HEK293 (cell line): ENCODE measurements at regions not wholly inside any gene's neighbourhood (a gene's known extent, or its start where the extent isn't known, plus 50 kb on each side); places are given as distances from the start of the nearest gene placed in this dataset.

Source experiments
- CTCF ChIA-PET: fragments of 350-600 bp; formaldehyde crosslinking; extraction: SDS; loops from one replicate; lab custom pipeline; 2021; ENCODE audit warnings: antibody characterized with exemption; lab: Yijun Ruan, JAX
- POLR2A ChIA-PET: fragments of 300-600 bp; formaldehyde crosslinking; extraction: SDS; loops from one replicate; lab custom pipeline; 2020; ENCODE audit warnings: antibody characterized with exemption, inconsistent platforms; lab: Yijun Ruan, JAX
- H3K27ac ChIP-seq: fragments of 200-500 bp; sonication (Bioruptor generic); 2 replicates; pipeline ENCODE4 v1.5.1; 2014; ENCODE audit warnings: low read depth, low read length, control low read depth, inconsistent platforms; ENCODE audit errors: extremely low read depth
- H3K36me3 ChIP-seq, 2 experiments: fragments of 200-500 bp in 1 of 2; sonication (Bioruptor generic) in 1 of 2; 1 replicate in 1 of 2; 2 replicates in 1 of 2; pipeline ENCODE4 v1.5.1; 2014 to 2017; ENCODE audit warnings: inconsistent platforms in 2 of 2, low read length in 2 of 2; ENCODE audit not compliant: control insufficient read depth in 2 of 2, insufficient read depth in 1 of 2
- H3K4me1 ChIP-seq: fragments of 200-500 bp; sonication (Bioruptor generic); 2 replicates; pipeline ENCODE4 v1.5.1; 2014; ENCODE audit warnings: mild to moderate bottlenecking, low read length, inconsistent platforms; ENCODE audit not compliant: control insufficient read depth, insufficient read depth
- H3K4me3 ChIP-seq: 2 replicates; pipeline ENCODE4 v1.5.1; 2011; ENCODE audit warnings: low read depth, mild to moderate bottlenecking, control low read depth, low read length, moderate library complexity
- H3K9me3 ChIP-seq: fragments of 200-500 bp; sonication (Bioruptor generic); 2 replicates; pipeline ENCODE4 v1.5.1; 2014; ENCODE audit warnings: low read depth, low read length, inconsistent platforms; ENCODE audit not compliant: control insufficient read depth, insufficient read depth
- KLF7 ChIP-seq: fragments of 450-650 bp; formaldehyde crosslinking; IDR thresholded peaks from 2 replicates; pipeline ENCODE4 v1.5.1; 2016; ENCODE audit warnings: missing biosample characterization, missing genetic modification characterization, borderline replicate concordance
- MYNN ChIP-seq: fragments of 450-650 bp; formaldehyde crosslinking; IDR thresholded peaks from 2 replicates; pipeline ENCODE4 v1.5.1; 2016; ENCODE audit warnings: missing biosample characterization, missing genetic modification characterization, borderline replicate concordance
- OSR2 ChIP-seq: fragments of 450-650 bp; formaldehyde crosslinking; IDR thresholded peaks from 2 replicates; pipeline ENCODE4 v1.5.1; 2016; ENCODE audit warnings: missing biosample characterization, missing genetic modification characterization
- PATZ1 ChIP-seq: fragments of 450-650 bp; formaldehyde crosslinking; IDR thresholded peaks from 2 replicates; pipeline ENCODE4 v1.5.1; 2016; ENCODE audit warnings: missing biosample characterization, missing genetic modification characterization
- PRDM6 ChIP-seq: fragments of 450-650 bp; formaldehyde crosslinking; IDR thresholded peaks from 2 replicates; pipeline ENCODE4 v1.5.1; 2017; ENCODE audit warnings: missing biosample characterization, missing genetic modification characterization
- SETDB1 ChIP-seq: IDR thresholded peaks from one replicate; pipeline ENCODE4 v1.6.1; 2017; ENCODE audit warnings: mild to moderate bottlenecking, low read length, moderate library complexity, mixed read lengths; ENCODE audit not compliant: insufficient read length
- TRIM28 ChIP-seq: IDR thresholded peaks from 2 replicates; pipeline ENCODE4 v1.6.1; 2011; ENCODE audit warnings: low read length, control low read depth, borderline replicate concordance
- YY2 ChIP-seq: fragments of 450-650 bp; formaldehyde crosslinking; IDR thresholded peaks from 2 replicates; pipeline ENCODE4 v1.5.1; 2016; ENCODE audit warnings: missing biosample characterization, missing genetic modification characterization
- ZBTB20 ChIP-seq: fragments of 450-650 bp; formaldehyde crosslinking; IDR thresholded peaks from 2 replicates; pipeline ENCODE4 v1.5.1; 2016; ENCODE audit warnings: missing biosample characterization, missing genetic modification characterization
- ZBTB7A ChIP-seq: fragments of 450-650 bp; formaldehyde crosslinking; IDR thresholded peaks from 2 replicates; pipeline ENCODE4 v1.5.1; 2016; ENCODE audit warnings: low read depth, missing biosample characterization, missing genetic modification characterization
- ZFP3 ChIP-seq: fragments of 450-650 bp; formaldehyde crosslinking; IDR thresholded peaks from 2 replicates; pipeline ENCODE4 v1.5.1; 2016; ENCODE audit warnings: low read depth, missing biosample characterization, missing genetic modification characterization
- ZNF133 ChIP-seq: fragments of 450-650 bp; formaldehyde crosslinking; IDR thresholded peaks from 2 replicates; pipeline ENCODE4 v1.5.1; 2016; ENCODE audit warnings: missing biosample characterization, missing genetic modification characterization
- ZNF175 ChIP-seq: fragments of 450-650 bp; formaldehyde crosslinking; IDR thresholded peaks from 2 replicates; pipeline ENCODE4 v1.5.1; 2016; ENCODE audit warnings: missing biosample characterization, missing genetic modification characterization
- ZNF202 ChIP-seq: fragments of 450-650 bp; formaldehyde crosslinking; IDR thresholded peaks from 2 replicates; pipeline ENCODE4 v1.5.1; 2016; ENCODE audit warnings: missing biosample characterization, missing genetic modification characterization, borderline replicate concordance
- ZNF221 ChIP-seq: fragments of 450-650 bp; formaldehyde crosslinking; IDR thresholded peaks from 2 replicates; pipeline ENCODE4 v1.5.1; 2017; ENCODE audit warnings: missing biosample characterization, missing genetic modification characterization, borderline replicate concordance
- ZNF280C ChIP-seq: fragments of 450-650 bp; formaldehyde crosslinking; IDR thresholded peaks from 2 replicates; pipeline ENCODE4 v1.5.1; 2016; ENCODE audit warnings: missing biosample characterization, missing genetic modification characterization
- ZNF404 ChIP-seq: fragments of 450-650 bp; formaldehyde crosslinking; IDR thresholded peaks from 2 replicates; pipeline ENCODE4 v1.5.1; 2017; ENCODE audit warnings: missing biosample characterization, missing genetic modification characterization
- ZNF555 ChIP-seq: fragments of 450-650 bp; formaldehyde crosslinking; conservative IDR thresholded peaks from 2 replicates; pipeline ENCODE4 v1.5.1; 2017; ENCODE audit warnings: missing biosample characterization, mild to moderate bottlenecking, missing genetic modification characterization, inconsistent platforms
- ZNF571 ChIP-seq: fragments of 450-650 bp; formaldehyde crosslinking; IDR thresholded peaks from 2 replicates; pipeline ENCODE4 v1.5.0; 2017; ENCODE audit warnings: missing biosample characterization, missing genetic modification characterization
- ZNF626 ChIP-seq: fragments of 450-650 bp; sonication (Bioruptor Pico); formaldehyde crosslinking; IDR thresholded peaks from 2 replicates; pipeline ENCODE4 v1.5.1; 2018; ENCODE audit warnings: missing biosample characterization, missing genetic modification characterization, inconsistent platforms
- ZNF654 ChIP-seq: fragments of 450-650 bp; formaldehyde crosslinking; IDR thresholded peaks from 2 replicates; pipeline ENCODE4 v1.5.1; 2016; ENCODE audit warnings: low read depth, missing biosample characterization, missing genetic modification characterization
- ZNF791 ChIP-seq: fragments of 450-650 bp; formaldehyde crosslinking; IDR thresholded peaks from 2 replicates; pipeline ENCODE4 v1.5.1; 2016; ENCODE audit warnings: missing biosample characterization, missing genetic modification characterization
- ZSCAN18 ChIP-seq: fragments of 450-650 bp; formaldehyde crosslinking; IDR thresholded peaks from 2 replicates; pipeline ENCODE4 v1.5.1; 2016; ENCODE audit warnings: missing biosample characterization, missing genetic modification characterization

- Histone ChIP-seq H3K27ac (no peak overlapping the region), H3K36me3 (no peaks in the 10 kb centered on the region), H3K9me3 (no peaks in the 10 kb centered on the region), H3K4me3 (no peak overlapping the region), H3K4me1 (no peaks in the 10 kb centered on the region)
- CTCF ChIA-PET: interaction anchor here (0.6 to 1.5 kb wide), 3 partner anchors 11 to 616 kb away, joined by 3 to 5 read pairs (median 4); no protein-coding TSS in a partner anchor
- POLR2A ChIA-PET: no interaction called here
- TF ChIP-seq ZNF133 (tag by site-specific recombination): no peak
- TF ChIP-seq PRDM6 (tag by site-specific recombination): no peak
- no peak for TF ChIP-seq YY2 (tag by site-specific recombination)
- TF ChIP-seq TRIM28: 0 out of 2 replicates have a peak, but pooled peaks have one; percentile 39
- TF ChIP-seq ZNF221 (tag by site-specific recombination): no peak
- TF ChIP-seq ZNF626 (tag by site-specific recombination): peak; percentile 60; the same call in 1 of the 2 replicates
- peak; percentile 98 for TF ChIP-seq SETDB1
Observed at GRCh38 chr4:84260495-84260894, 238.6 kb downstream of the NKX6-1 start.

- H3K9me3 ChIP-seq: no peaks in the 10 kb centered on the region
- POLR2A ChIA-PET: no interaction called here
- no peaks in the 10 kb centered on the region for H3K36me3 ChIP-seq
- H3K27ac ChIP-seq: no peak overlapping the region
- no peak overlapping the region for H3K4me3 ChIP-seq
- TF ChIP-seq PATZ1 (tag by site-specific recombination) (no peak), ZBTB20 (tag by site-specific recombination) (no peak), ZNF654 (tag by site-specific recombination) (peak; percentile 26; the same call in 1 of the 2 replicates), KLF7 (tag by site-specific recombination) (no peak), OSR2 (tag by site-specific recombination) (no peak), ZNF133 (tag by site-specific recombination) (no peak), ZNF571 (tag by site-specific recombination) (no peak)
- no peaks in the 10 kb centered on the region for H3K4me1 ChIP-seq
- CTCF ChIA-PET: interaction anchor here (0.6 to 0.9 kb wide), 6 partner anchors 34 to 489 kb away, joined by 3 to 5 read pairs (median 3); no protein-coding TSS in a partner anchor
Observed at GRCh38 chr4:84258905-84259830, 239.9 kb downstream of the NKX6-1 start.

- Histone ChIP-seq H3K27ac (no peak overlapping the region), H3K9me3 (no peaks in the 10 kb centered on the region), H3K4me3 (no peak overlapping the region), H3K4me1 (no peaks in the 10 kb centered on the region), H3K36me3 (peaks cover 0 to 5% of the 10 kb centered on the region in 2 experiments; a peak in 1 of 3 replicates)
- TF ChIP-seq ZBTB7A (tag by site-specific recombination): no peak
- no peak for TF ChIP-seq ZNF202
- no peak for TF ChIP-seq ZNF221 (tag by site-specific recombination)
- TF ChIP-seq ZNF555 (tag by site-specific recombination): no peak
- TF ChIP-seq ZNF404 (tag by site-specific recombination): no peak
- no peak for TF ChIP-seq ZNF791 (tag by site-specific recombination)
- TF ChIP-seq ZNF280C (tag by site-specific recombination): no peak
- no peak for TF ChIP-seq ZSCAN18 (tag by site-specific recombination)
- TF ChIP-seq ZNF175 (tag by site-specific recombination): no peak
- no peak for TF ChIP-seq MYNN
- TF ChIP-seq ZFP3: no peak
- POLR2A ChIA-PET: no interaction called here
- CTCF ChIA-PET: no interaction called here
Observed at GRCh38 chr4:84254537-84254936, 244.6 kb downstream of the NKX6-1 start.
